DND-41 (cell line): ENCODE measurements at regions not wholly inside any gene's neighbourhood (a gene's known extent, or its start where the extent isn't known, plus 50 kb on each side); places are given as distances from the start of the nearest gene placed in this dataset.

Experiments
- EZH2 ChIP-seq: IDR thresholded peaks from 3 replicates; pipeline ENCODE4 v1.6.1; 2012; ENCODE audit warnings: borderline replicate concordance, low read depth, mild to moderate bottlenecking, moderate library complexity, low read length, inconsistent platforms; ENCODE audit not compliant: severe bottlenecking
- TF ChIP-seq, protein P1 (sequence below): IDR thresholded peaks from 2 replicates; pipeline ENCODE4 v1.5.1; 2012; ENCODE audit warnings: borderline replicate concordance, low read length, moderate library complexity, mild to moderate bottlenecking; ENCODE audit not compliant: poor library complexity, severe bottlenecking; ENCODE audit errors: extremely low read depth

DNA sequence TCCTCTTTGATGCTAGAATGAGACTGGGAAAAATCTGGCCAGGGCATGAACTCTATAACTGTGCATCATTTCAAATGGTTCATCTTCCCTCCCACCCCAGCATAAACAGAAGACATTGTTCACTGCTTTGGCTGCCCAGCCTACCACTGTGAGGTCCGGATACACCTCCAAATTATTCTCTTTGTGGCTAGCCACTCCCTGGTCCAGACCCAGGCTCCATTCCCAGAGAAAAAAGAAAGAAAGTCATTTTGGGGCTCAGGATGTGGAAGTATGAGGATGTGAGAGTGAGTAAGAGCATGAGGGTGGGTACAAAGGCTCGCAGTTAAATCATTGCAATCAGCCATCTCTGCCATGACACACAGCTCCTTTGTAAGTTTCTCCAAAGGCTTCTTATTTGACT lies 559.2 kb downstream of the PSAT1 start:
- TF ChIP-seq, protein P1, sequence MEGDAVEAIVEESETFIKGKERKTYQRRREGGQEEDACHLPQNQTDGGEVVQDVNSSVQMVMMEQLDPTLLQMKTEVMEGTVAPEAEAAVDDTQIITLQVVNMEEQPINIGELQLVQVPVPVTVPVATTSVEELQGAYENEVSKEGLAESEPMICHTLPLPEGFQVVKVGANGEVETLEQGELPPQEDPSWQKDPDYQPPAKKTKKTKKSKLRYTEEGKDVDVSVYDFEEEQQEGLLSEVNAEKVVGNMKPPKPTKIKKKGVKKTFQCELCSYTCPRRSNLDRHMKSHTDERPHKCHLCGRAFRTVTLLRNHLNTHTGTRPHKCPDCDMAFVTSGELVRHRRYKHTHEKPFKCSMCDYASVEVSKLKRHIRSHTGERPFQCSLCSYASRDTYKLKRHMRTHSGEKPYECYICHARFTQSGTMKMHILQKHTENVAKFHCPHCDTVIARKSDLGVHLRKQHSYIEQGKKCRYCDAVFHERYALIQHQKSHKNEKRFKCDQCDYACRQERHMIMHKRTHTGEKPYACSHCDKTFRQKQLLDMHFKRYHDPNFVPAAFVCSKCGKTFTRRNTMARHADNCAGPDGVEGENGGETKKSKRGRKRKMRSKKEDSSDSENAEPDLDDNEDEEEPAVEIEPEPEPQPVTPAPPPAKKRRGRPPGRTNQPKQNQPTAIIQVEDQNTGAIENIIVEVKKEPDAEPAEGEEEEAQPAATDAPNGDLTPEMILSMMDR, result no peak
- TF ChIP-seq EZH2, result no peak
